IMR-90 (cell line): ENCODE measurements at regions not wholly inside any gene's neighbourhood (a gene's known extent, or its start where the extent isn't known, plus 50 kb on each side); places are given as distances from the start of the nearest gene placed in this dataset.

Experiments used
- ATAC-seq: fragments of 200-7000 bp; cut with Tn5 transposase; 2 replicates; pipeline ENCODE4 v1.9.1; 2020; ENCODE audit warnings: low read depth, mild to moderate bottlenecking, moderate library complexity
- BruUV-seq: library from RNA; stranded (reverse); fragments of 400-500 nt; replicated peaks from 2 replicates; lab custom pipeline; 2021; lab: Mats Ljungman, UMichigan
- CTCF ChIA-PET: fragments of 300-600 bp; formaldehyde crosslinking; extraction: SDS; loops from one replicate; lab custom pipeline; 2021; ENCODE audit warnings: antibody characterized with exemption; lab: Yijun Ruan, JAX
- POLR2A ChIA-PET: fragments of 300-600 bp; sonication (Branson Sonifier 250); formaldehyde crosslinking; loops from one replicate; lab custom pipeline; 2022; ENCODE audit warnings: antibody characterized with exemption; ENCODE audit not compliant: unreplicated experiment; lab: Charles Lee
- DNase-seq: peaks from one replicate; pipeline ENCODE4 v3.0.0; 2013
- H2AFZ ChIP-seq: replicated peaks from 2 replicates; pipeline ENCODE3; 2013; ENCODE audit warnings: low read length, mild to moderate bottlenecking; ENCODE audit not compliant: poor library complexity
- H2AK5ac ChIP-seq: 2 replicates; pipeline ENCODE4 v1.6.1; 2013; ENCODE audit warnings: low read depth, low read length, inconsistent platforms
- H2AK9ac ChIP-seq: replicated peaks from 2 replicates; pipeline ENCODE3; 2013; ENCODE audit warnings: mild to moderate bottlenecking, low read depth, low read length, moderate library complexity; ENCODE audit not compliant: poor library complexity
- H2BK120ac ChIP-seq: 2 replicates; pipeline ENCODE4 v1.6.1; 2013; ENCODE audit warnings: low read depth, low read length, inconsistent platforms
- H2BK15ac ChIP-seq: 3 replicates; pipeline ENCODE4 v1.6.1; 2013; ENCODE audit warnings: low read depth, low read length, inconsistent platforms
- H2BK20ac ChIP-seq: 2 replicates; pipeline ENCODE4 v1.6.1; 2013; ENCODE audit warnings: low read depth, mild to moderate bottlenecking, inconsistent platforms, low read length, moderate library complexity
- H2BK5ac ChIP-seq: 2 replicates; pipeline ENCODE4 v1.6.1; 2013; ENCODE audit warnings: mild to moderate bottlenecking, low read depth, low read length, inconsistent platforms; ENCODE audit not compliant: poor library complexity, severe bottlenecking
- H3K14ac ChIP-seq: replicated peaks from 2 replicates; pipeline ENCODE4 v1.6.1; 2013; ENCODE audit warnings: low read depth, low read length, inconsistent platforms
- H3K18ac ChIP-seq: 2 replicates; pipeline ENCODE4 v1.6.1; 2013; ENCODE audit warnings: low read depth, low read length, control low read depth
- H3K23ac ChIP-seq: 2 replicates; pipeline ENCODE4 v1.6.1; 2013; ENCODE audit warnings: low read depth, low read length, inconsistent platforms
- H3K27ac ChIP-seq: 2 replicates; pipeline ENCODE4 v1.5.1; 2013; ENCODE audit warnings: mild to moderate bottlenecking, control low read depth, low read length; ENCODE audit not compliant: insufficient read depth
- H3K27me3 ChIP-seq: 2 replicates; pipeline ENCODE4 v1.6.1; 2013; ENCODE audit warnings: low read length; ENCODE audit not compliant: control insufficient read depth, insufficient read depth
- H3K36me3 ChIP-seq: 2 replicates; pipeline ENCODE4 v1.6.1; 2013; ENCODE audit warnings: low read length, mixed read lengths; ENCODE audit not compliant: control insufficient read depth, insufficient read depth
- H3K4ac ChIP-seq: 2 replicates; pipeline ENCODE4 v1.6.1; 2013; ENCODE audit warnings: low read depth, low read length, inconsistent platforms
- H3K4me1 ChIP-seq: 2 replicates; pipeline ENCODE4 v1.6.1; 2013; ENCODE audit warnings: low read length, mixed read lengths; ENCODE audit not compliant: control insufficient read depth, insufficient read depth
- H3K4me2 ChIP-seq: 2 replicates; pipeline ENCODE4 v1.6.1; 2013; ENCODE audit warnings: low read depth, mild to moderate bottlenecking, control low read depth, low read length, moderate library complexity
- H3K4me3 ChIP-seq: 2 replicates; pipeline ENCODE4 v1.5.1; 2013; ENCODE audit warnings: low read depth, mild to moderate bottlenecking, control low read depth, low read length, moderate library complexity; ENCODE audit not compliant: insufficient read depth
- H3K56ac ChIP-seq: 2 replicates; pipeline ENCODE4 v1.6.1; 2013; ENCODE audit warnings: low read length, inconsistent platforms; ENCODE audit not compliant: insufficient read depth; ENCODE audit errors: extremely low read depth
- H3K79me1 ChIP-seq, 2 experiments: 2 replicates each; pipeline ENCODE4 v1.6.1; 2013; ENCODE audit warnings: low read length in 2 of 2, inconsistent platforms in 1 of 2, low read depth in 1 of 2
- H3K9ac ChIP-seq: 2 replicates; pipeline ENCODE4 v1.6.1; 2013; ENCODE audit warnings: low read depth, low read length, control low read depth
- H3K9me1 ChIP-seq: 2 replicates; pipeline ENCODE4 v1.6.1; 2013; ENCODE audit warnings: low read length, inconsistent platforms; ENCODE audit not compliant: insufficient read depth
- H3K9me3 ChIP-seq: 2 replicates; pipeline ENCODE4 v1.6.1; 2013; ENCODE audit warnings: low read length; ENCODE audit not compliant: control insufficient read depth, insufficient read depth
- H4K20me1 ChIP-seq: 2 replicates; pipeline ENCODE4 v1.6.1; 2013; ENCODE audit warnings: low read length, inconsistent platforms; ENCODE audit not compliant: insufficient read depth
- H4K5ac ChIP-seq: 2 replicates; pipeline ENCODE4 v1.6.1; 2013; ENCODE audit warnings: mild to moderate bottlenecking, low read depth, low read length, control low read depth
- H4K8ac ChIP-seq, 2 experiments: 2 replicates each; pipeline ENCODE4 v1.6.1; 2013; ENCODE audit warnings: low read depth in 2 of 2, low read length in 2 of 2, control low read depth in 1 of 2, inconsistent platforms in 1 of 2
- H4K91ac ChIP-seq: 2 replicates; pipeline ENCODE4 v1.6.1; 2013; ENCODE audit warnings: low read depth, low read length, inconsistent platforms; ENCODE audit not compliant: insufficient read depth
- BHLHE40 ChIP-seq: fragments of 150-350 bp; IDR thresholded peaks from 2 replicates; pipeline ENCODE4 v1.6.1; 2016; ENCODE audit warnings: mild to moderate bottlenecking, low read depth, low read length
- NFE2L2 ChIP-seq: fragments of 150-350 bp; IDR thresholded peaks from 2 replicates; pipeline ENCODE4 v1.6.1; 2016; ENCODE audit warnings: low read depth, mild to moderate bottlenecking, low read length
- WGBS, 2 experiments: methylation state at CpG; one replicate each; pipeline versions ENCODE4 v1.1.5 to v1.1.7; 2013; ENCODE audit warnings: missing lambda C conversion rate in 2 of 2; ENCODE audit not compliant: insufficient read length in 1 of 2; ENCODE audit errors: extremely low coverage in 2 of 2; 5-methylcytosine and 5-hydroxymethylcytosine counted together
- dilution Hi-C: fragments of 300-500 bp; cut with HindIII; formaldehyde crosslinking; loops from one replicate; pipeline ENCODE4 v1.14.3; 2018; ENCODE audit warnings: low sequenced_read_pairs; ENCODE audit not compliant: unreplicated experiment
- in situ Hi-C: fragments of 300-500 bp; cut with MboI; formaldehyde crosslinking; loops from 3 replicates; pipeline ENCODE4 v1.14.3; 2019; ENCODE audit warnings: low sequenced_read_pairs, inconsistent platforms, mixed read lengths
- intact Hi-C: fragments of 100-400 bp; cut with micrococcal nuclease; formaldehyde crosslinking; loops from 2 replicates; pipeline ENCODE4 v1.10.0; 2022

GRCh38 chr12:97075161-97075933 is 168.3 kb downstream of the NEDD1 start:
- DNase-seq, result no peak
- H2BK5ac ChIP-seq, result no peak overlapping the region
- H2BK120ac ChIP-seq, result no peak overlapping the region
- ChIA-PET CTCF (no interaction called here), POLR2A (no interaction called here)
- no peaks in the 10 kb centered on the region for H3K27me3 ChIP-seq
- dilution Hi-C loops (no loop called here), intact Hi-C loops (no loop called here), in situ Hi-C loops (no loop called here)
- H2AFZ ChIP-seq, result no peak overlapping the region
- no peaks in the 10 kb centered on the region for H3K4me1 ChIP-seq
- no peaks in the 10 kb centered on the region for H3K9me3 ChIP-seq
- TF ChIP-seq BHLHE40, result no peak
- no peak for TF ChIP-seq NFE2L2
- H3K4me3 ChIP-seq, result no peak overlapping the region
- H3K9ac ChIP-seq, result no peak overlapping the region
- WGBS, 2 experiments, result no CpG with 5 or more reads among the region's 6 CpGs
- H2AK5ac ChIP-seq, result no peak overlapping the region
- no peaks in the 10 kb centered on the region for H3K9me1 ChIP-seq
- H3K27ac ChIP-seq, result no peak overlapping the region
- H3K23ac ChIP-seq, result no peak overlapping the region
- ATAC-seq, result no peak
- H2AK9ac ChIP-seq, result no peak overlapping the region
- no peak overlapping the region for H2BK15ac ChIP-seq
- H4K20me1 ChIP-seq, result no peaks in the 10 kb centered on the region
- H4K91ac ChIP-seq, result no peak overlapping the region
- H2BK20ac ChIP-seq, result no peak overlapping the region
- no peak overlapping the region for H3K4ac ChIP-seq
- H4K8ac ChIP-seq, result no peak overlapping the region
- no peaks in the 10 kb centered on the region for H3K79me1 ChIP-seq
- no peak overlapping the region for H3K4me2 ChIP-seq
- no peaks in the 10 kb centered on the region for H3K36me3 ChIP-seq
- no peak overlapping the region; the same call in 1 of the 2 replicates for H3K56ac ChIP-seq
- no peak overlapping the region for H3K18ac ChIP-seq
- H3K14ac ChIP-seq, result no peak overlapping the region
- no TSS peak for BruUV-seq
- H4K5ac ChIP-seq, result no peak overlapping the region
